ENCODE measurements at regions not wholly inside any gene's neighbourhood (a gene's known extent, or its start where the extent isn't known, plus 50 kb on each side); places are given as distances from the start of the nearest gene placed in this dataset.
A peak's percentile ranks its signal among the peaks of the same experiment; 100 is the strongest.

GRCh38 chr1:222096883-222097282 is 355.0 kb upstream of the DUSP10 start:
- DNase-seq, result no peak

GRCh38 chr1:222096476-222096772 is 354.5 kb upstream of the DUSP10 start:
- no peak for DNase-seq

GRCh38 chr1:222095606-222096475 is 354.0 kb upstream of the DUSP10 start:
- DNase-seq, result no peak

- no peak for DNase-seq
These were observed 351.6 kb upstream of the DUSP10 start for GRCh38 chr1:222093518-222093917.

GRCh38 chr1:222090103-222090502 is 348.2 kb upstream of the DUSP10 start:
- no peak for DNase-seq

- no peak for DNase-seq
These were observed 345.5 kb upstream of the DUSP10 start for GRCh38 chr1:222087221-222087920.

GRCh38 chr1:222084996-222085395 is 343.1 kb upstream of the DUSP10 start:
- DNase-seq, result no peak

- no peak for DNase-seq
These were observed 342.2 kb upstream of the DUSP10 start for GRCh38 chr1:222084048-222084447.

GRCh38 chr1:222081859-222082258 is 340.0 kb upstream of the DUSP10 start:
- DNase-seq, result peak; percentile 32

GRCh38 chr1:222079566-222079965 is 337.7 kb upstream of the DUSP10 start:
- no peak for DNase-seq

- no peak for DNase-seq
These were observed 335.3 kb upstream of the DUSP10 start for GRCh38 chr1:222077206-222077605.

- DNase-seq, result no peak
These were observed 332.4 kb upstream of the DUSP10 start for GRCh38 chr1:222074317-222074716.

GRCh38 chr1:222073307-222073995 is 331.6 kb upstream of the DUSP10 start:
- DNase-seq, result no peak

GRCh38 chr1:222071387-222071786 is 329.5 kb upstream of the DUSP10 start:
- DNase-seq, result peak; percentile 39

GRCh38 chr1:222068937-222069336 is 327.0 kb upstream of the DUSP10 start:
- no peak for DNase-seq

- no peak for DNase-seq
These were observed 326.2 kb upstream of the DUSP10 start for GRCh38 chr1:222068101-222068500.

GRCh38 chr1:222066539-222066938 is 324.6 kb upstream of the DUSP10 start:
- DNase-seq, result no peak

GRCh38 chr1:222065234-222065633 is 323.3 kb upstream of the DUSP10 start:
- DNase-seq, result no peak

- DNase-seq, result no peak
These were observed 322.7 kb upstream of the DUSP10 start for GRCh38 chr1:222064388-222065211.

- DNase-seq, result no peak
These were observed 320.8 kb upstream of the DUSP10 start for GRCh38 chr1:222062640-222063039.

- no peak for DNase-seq
These were observed 319.9 kb upstream of the DUSP10 start for GRCh38 chr1:222061711-222062359.

GRCh38 chr1:222060210-222060916 is 318.5 kb upstream of the DUSP10 start:
- DNase-seq, result no peak
